GM10266 (cell line): ENCODE measurements at regions not wholly inside any gene's neighbourhood (a gene's known extent, or its start where the extent isn't known, plus 50 kb on each side); places are given as distances from the start of the nearest gene placed in this dataset.

Source experiments
- DNase-seq: peaks from one replicate; pipeline ENCODE4 v3.0.0; 2012; ENCODE audit errors: extremely low spot score
- TF ChIP-seq, protein P1 (sequence below): IDR thresholded peaks from 2 replicates; pipeline ENCODE4 v1.5.1; 2012; ENCODE audit warnings: mild to moderate bottlenecking, low read depth; ENCODE audit not compliant: control insufficient read depth, insufficient read depth; ENCODE audit errors: missing control alignments

DNA sequence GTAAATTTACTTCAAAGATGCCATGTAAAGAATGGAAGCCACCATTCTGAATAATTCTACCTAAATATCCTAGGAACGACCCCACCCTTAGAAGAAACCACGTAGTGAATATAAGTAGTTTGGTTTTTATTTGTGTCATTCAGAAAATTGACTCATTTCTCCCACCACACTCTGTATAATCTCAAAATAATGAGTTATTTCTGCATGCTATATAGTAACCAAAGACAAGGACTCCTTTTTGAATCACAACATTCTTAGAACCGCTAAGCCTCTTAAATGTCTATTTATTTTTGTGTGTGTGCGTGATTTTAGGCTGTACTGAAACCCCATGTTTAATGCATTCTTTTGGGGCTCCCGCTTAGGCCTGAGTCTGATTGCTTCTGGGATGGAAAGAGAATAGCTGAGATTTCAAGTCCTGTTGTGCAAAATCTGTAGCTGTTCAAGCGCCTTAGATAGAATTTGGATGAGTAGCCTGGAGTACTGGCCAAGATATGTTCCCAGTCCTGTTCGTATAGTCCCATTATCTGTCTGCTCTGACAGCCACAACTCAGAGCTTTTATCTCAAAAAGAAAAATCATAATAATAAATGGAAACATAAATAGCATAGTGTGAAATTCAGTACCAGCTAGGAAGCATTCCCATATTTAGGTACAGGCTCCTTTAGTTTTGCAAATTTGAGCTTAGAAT is 532.4 kb upstream of the NBEA start:
- TF ChIP-seq, protein P1, sequence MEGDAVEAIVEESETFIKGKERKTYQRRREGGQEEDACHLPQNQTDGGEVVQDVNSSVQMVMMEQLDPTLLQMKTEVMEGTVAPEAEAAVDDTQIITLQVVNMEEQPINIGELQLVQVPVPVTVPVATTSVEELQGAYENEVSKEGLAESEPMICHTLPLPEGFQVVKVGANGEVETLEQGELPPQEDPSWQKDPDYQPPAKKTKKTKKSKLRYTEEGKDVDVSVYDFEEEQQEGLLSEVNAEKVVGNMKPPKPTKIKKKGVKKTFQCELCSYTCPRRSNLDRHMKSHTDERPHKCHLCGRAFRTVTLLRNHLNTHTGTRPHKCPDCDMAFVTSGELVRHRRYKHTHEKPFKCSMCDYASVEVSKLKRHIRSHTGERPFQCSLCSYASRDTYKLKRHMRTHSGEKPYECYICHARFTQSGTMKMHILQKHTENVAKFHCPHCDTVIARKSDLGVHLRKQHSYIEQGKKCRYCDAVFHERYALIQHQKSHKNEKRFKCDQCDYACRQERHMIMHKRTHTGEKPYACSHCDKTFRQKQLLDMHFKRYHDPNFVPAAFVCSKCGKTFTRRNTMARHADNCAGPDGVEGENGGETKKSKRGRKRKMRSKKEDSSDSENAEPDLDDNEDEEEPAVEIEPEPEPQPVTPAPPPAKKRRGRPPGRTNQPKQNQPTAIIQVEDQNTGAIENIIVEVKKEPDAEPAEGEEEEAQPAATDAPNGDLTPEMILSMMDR = no peak
- no peak for DNase-seq

DNA sequence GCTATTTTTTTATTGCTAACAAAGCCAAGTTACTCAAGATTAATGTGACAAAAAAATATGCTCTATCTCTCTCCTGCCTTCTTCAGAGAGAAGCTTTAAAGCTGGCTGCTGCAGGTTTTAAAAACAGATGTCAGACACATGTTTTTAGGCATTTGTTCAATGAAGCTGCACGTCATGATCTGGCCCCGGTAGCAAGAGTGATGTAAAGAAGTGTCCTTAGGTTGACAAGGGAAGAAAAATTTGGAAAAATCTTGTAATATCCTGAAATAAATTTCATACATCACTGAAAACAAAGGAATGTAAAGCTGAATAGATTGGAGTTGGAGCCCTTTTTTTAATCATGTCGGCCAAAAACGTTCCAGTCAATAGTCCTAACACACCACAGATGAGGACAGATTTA is 531.4 kb upstream of the NBEA start:
- DNase-seq = no peak
- TF ChIP-seq, protein P1 = no peak

DNA sequence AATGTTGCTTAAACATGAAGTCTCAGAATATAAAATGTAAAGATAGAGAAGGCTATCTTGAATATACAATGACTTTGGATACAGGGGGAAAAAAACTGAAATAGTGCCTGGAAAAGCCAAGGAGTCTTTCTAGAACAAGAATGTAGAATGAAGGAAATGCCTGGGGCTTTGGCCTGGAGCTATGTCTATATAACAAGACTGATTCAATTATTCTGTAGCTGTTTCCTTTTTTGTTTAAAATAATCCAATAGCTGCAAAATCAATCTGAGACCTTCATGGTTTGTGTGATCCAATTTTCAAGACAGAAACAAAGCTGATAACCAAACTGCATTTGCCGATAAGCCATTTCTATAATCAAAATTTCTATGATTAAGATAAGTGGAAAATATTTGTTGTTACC is 530.9 kb upstream of the NBEA start:
- DNase-seq = no peak
- TF ChIP-seq, protein P1 = no peak

DNA sequence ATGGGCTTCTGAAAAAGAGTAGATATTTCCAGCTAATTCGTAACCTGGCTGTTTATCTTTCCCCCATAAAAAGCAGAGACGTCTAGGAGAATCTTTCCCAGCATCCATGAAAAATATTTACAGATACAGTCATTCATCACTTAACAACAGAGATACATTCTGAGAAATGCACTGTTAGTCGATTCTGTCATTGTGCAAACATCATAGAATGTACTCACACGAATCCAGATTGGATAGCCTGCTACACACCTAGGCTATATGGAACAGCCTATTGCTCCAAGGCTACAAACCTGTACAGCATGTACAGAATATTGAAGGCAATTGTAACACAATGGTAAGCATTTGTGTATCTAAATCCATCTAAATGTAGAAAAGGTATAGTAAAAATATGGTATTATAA is 530.2 kb upstream of the NBEA start:
- TF ChIP-seq, protein P1 = no peak
- no peak for DNase-seq

DNA sequence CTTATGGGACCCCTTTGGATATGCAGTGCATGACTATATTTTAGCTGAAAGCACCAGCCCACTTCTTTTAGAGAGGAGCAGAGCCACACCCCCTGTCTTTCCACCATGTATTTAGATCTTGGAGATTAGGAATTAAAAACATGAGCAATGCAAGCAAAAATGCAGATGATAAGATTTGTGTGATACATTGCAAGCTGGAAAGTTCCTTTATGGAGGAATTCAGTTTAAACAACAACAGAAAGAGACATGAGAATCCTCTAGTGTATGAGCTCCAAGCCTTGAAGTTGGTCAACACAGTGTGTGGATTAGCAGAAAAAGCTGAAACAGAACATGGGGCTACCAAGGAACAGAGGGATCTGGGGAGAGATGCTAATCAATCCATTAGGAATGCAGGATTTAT is 529.8 kb upstream of the NBEA start:
- TF ChIP-seq, protein P1 = no peak
- no peak for DNase-seq

DNA sequence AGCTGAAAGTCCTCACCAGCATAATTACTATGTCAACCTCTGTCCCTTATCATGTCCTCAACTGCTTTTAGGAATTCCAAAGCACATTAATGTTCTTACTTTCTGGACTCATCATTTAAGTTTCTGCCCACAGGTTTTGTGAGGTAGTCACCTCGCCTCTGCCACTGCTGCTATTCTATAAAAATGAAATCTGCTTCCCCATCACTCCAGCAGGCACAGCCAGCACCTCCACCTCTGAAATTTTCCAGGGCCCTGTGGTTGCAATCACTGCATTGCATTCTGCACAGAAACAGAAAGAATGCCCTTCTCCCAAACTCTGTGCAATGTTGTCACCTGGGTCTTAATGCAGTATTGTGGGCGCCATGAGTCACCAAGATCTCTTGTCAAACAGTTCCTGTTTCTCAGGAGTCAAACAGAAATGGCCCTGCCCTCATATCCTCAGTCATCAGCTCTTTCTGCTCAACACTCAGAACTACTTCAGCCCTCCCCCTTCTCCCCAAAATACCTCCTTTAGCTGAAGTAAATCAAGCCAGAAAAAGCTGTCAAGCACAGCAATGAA is 529.2 kb upstream of the NBEA start:
- DNase-seq = no peak
- TF ChIP-seq, protein P1 = no peak

DNA sequence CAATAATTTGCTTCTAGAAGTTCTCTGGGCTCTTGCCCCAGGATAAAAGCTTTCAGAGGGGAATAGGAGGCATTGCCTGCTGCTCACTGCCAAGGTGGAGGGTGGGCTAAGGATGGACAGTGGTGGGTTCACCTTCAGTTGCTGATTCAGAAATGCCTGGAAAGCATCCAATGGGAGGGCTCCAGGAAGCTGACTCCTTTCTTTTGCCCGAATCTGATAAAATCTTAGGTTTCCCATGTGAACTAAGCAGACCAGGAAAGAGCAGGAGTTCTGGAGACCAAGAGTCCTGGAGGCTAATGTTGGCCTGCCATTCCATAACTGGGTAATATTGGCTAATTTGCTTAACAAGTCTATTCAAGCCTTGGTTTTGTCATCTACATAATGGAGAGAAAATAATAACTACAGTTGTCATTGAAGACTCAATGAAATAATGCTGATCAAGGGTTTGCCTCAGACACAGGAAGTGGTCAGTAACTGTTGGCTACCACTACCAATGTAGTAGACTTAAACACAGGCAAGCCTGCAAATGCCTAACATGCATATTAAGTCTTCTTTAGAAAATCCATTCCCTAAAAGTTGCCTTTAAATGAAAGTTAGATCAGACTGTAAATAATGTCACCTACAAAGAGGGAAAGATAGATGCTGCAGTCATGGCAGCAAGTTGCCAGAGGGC is 528.4 kb upstream of the NBEA start:
- TF ChIP-seq, protein P1 = no peak

More for the DNA sequence above, 528.4 kb upstream of the NBEA start:
- no peak for DNase-seq
